SK-N-SH (cell line): ENCODE measurements at regions not wholly inside any gene's neighbourhood (a gene's known extent, or its start where the extent isn't known, plus 50 kb on each side); places are given as distances from the start of the nearest gene placed in this dataset.

Experiments used
- CTCF ChIA-PET: fragments of 300-600, 350-600 bp; formaldehyde crosslinking; extraction: SDS; loops from one replicate; lab custom pipeline; 2021; lab: Yijun Ruan, JAX
- POLR2A ChIA-PET: fragments of 350-600 bp; sonication (Branson Sonifier 250); formaldehyde crosslinking; extraction: SDS; loops from one replicate; lab custom pipeline; 2020; ENCODE audit warnings: antibody characterized with exemption, inconsistent platforms; lab: Yijun Ruan, JAX
- DNase-seq: peaks from one replicate; pipeline ENCODE4 v3.0.0; 2012
- H2AFZ ChIP-seq: fragments of 200-600 bp; sonication (generic); 2 replicates; pipeline ENCODE4 v1.8.1; 2016; ENCODE audit warnings: antibody characterized with exemption, mild to moderate bottlenecking, low read depth
- H3F3A ChIP-seq: fragments of 200-600 bp; sonication (generic); replicated peaks from 2 replicates; pipeline ENCODE3; 2016; ENCODE audit warnings: antibody characterized with exemption, mild to moderate bottlenecking; ENCODE audit not compliant: insufficient read depth
- H3K27ac ChIP-seq, 2 experiments: fragments of 200-500 bp in 1 of 2; fragments of 200-600 bp in 1 of 2; sonication (Bioruptor generic) in 1 of 2; sonication (generic), shearing (Covaris generic) in 1 of 2; 2 replicates each; pipeline versions ENCODE4 v1.5.1 to v1.6.1; 2014 to 2016; ENCODE audit warnings: low read depth in 2 of 2, inconsistent platforms in 1 of 2, low read length in 1 of 2, mild to moderate bottlenecking in 1 of 2, mixed read lengths in 1 of 2
- H3K27me3 ChIP-seq: fragments of 200-600 bp; sonication (generic), shearing (Covaris generic); 2 replicates; pipeline ENCODE4 v1.6.1; 2016; ENCODE audit warnings: mixed run types; ENCODE audit not compliant: insufficient read depth
- H3K36me3 ChIP-seq, 2 experiments: fragments of 200-500 bp in 1 of 2; fragments of 200-600 bp in 1 of 2; sonication (Bioruptor generic) in 1 of 2; sonication (generic) in 1 of 2; replicated peaks in 1 of 2; 2 replicates each; pipeline versions ENCODE3 to v1.5.1; 2014 to 2016; ENCODE audit warnings: low read length in 1 of 2, mild to moderate bottlenecking in 1 of 2; ENCODE audit not compliant: insufficient read depth in 2 of 2, control insufficient read depth in 1 of 2
- H3K4me1 ChIP-seq, 2 experiments: fragments of 200-500 bp in 1 of 2; fragments of 200-600 bp in 1 of 2; sonication (Bioruptor generic) in 1 of 2; sonication (generic), shearing (Covaris generic) in 1 of 2; 2 replicates each; pipeline versions ENCODE4 v1.5.1 to v1.6.1; 2014 to 2016; ENCODE audit warnings: low read depth in 1 of 2, low read length in 1 of 2, mixed run types in 1 of 2; ENCODE audit not compliant: insufficient read depth in 2 of 2, control insufficient read depth in 1 of 2
- H3K4me2 ChIP-seq: fragments of 200-600 bp; sonication (generic), shearing (Covaris generic); 2 replicates; pipeline ENCODE4 v1.6.1; 2017; ENCODE audit warnings: mixed run types
- H3K4me3 ChIP-seq, 2 experiments: fragments of 200-500 bp in 1 of 2; fragments of 200-600 bp in 1 of 2; sonication (Bioruptor generic) in 1 of 2; sonication (generic), shearing (Covaris generic) in 1 of 2; 2 replicates each; pipeline versions ENCODE4 v1.5.1 to v1.8.1; 2014 to 2016; ENCODE audit warnings: low read depth in 2 of 2, inconsistent platforms in 1 of 2, low read length in 1 of 2, mild to moderate bottlenecking in 1 of 2, mixed read lengths in 1 of 2, moderate library complexity in 1 of 2
- H3K79me2 ChIP-seq: fragments of 200-600 bp; sonication (generic); 2 replicates; pipeline ENCODE4 v1.8.1; 2017; ENCODE audit warnings: mild to moderate bottlenecking; ENCODE audit not compliant: insufficient read depth
- H3K9ac ChIP-seq: fragments of 200-600 bp; sonication (generic); 2 replicates; pipeline ENCODE4 v1.6.1; 2017; ENCODE audit warnings: mixed run types
- H3K9me2 ChIP-seq: fragments of 200-600 bp; sonication (generic); 2 replicates; pipeline ENCODE4 v1.6.1; 2017; ENCODE audit warnings: mixed run types
- H3K9me3 ChIP-seq: fragments of 200-600 bp; sonication (generic); 2 replicates; pipeline ENCODE4 v1.6.1; 2017; ENCODE audit warnings: mixed run types, mild to moderate bottlenecking, moderate library complexity
- H4K20me1 ChIP-seq: fragments of 200-600 bp; sonication (generic); 2 replicates; pipeline ENCODE4 v1.6.1; 2017; ENCODE audit warnings: mild to moderate bottlenecking, mixed run types; ENCODE audit not compliant: insufficient read depth
- EP300 ChIP-seq, 2 experiments: IDR thresholded peaks; 2 replicates each; pipeline versions ENCODE4 v1.4.0 to v1.6.1; 2012; ENCODE audit warnings: borderline replicate concordance in 1 of 2, low read depth in 1 of 2, low read length in 1 of 2
- EZH2phosphoT487 ChIP-seq: fragments of 200-600 bp; sonication (generic); IDR thresholded peaks from 2 replicates; pipeline ENCODE4 v1.6.1; 2017; ENCODE audit warnings: low read depth, mixed run types, mild to moderate bottlenecking, antibody characterized with exemption, moderate library complexity, borderline replicate concordance
- GABPA ChIP-seq: IDR thresholded peaks from 2 replicates; pipeline ENCODE4 v1.4.0; 2012; ENCODE audit warnings: low read depth, mild to moderate bottlenecking
- MEF2A ChIP-seq: IDR thresholded peaks from 2 replicates; pipeline ENCODE4 v1.4.0; 2012; ENCODE audit warnings: low read depth, borderline replicate concordance
- NFIC ChIP-seq: IDR thresholded peaks from 2 replicates; pipeline ENCODE4 v1.4.0; 2012; ENCODE audit warnings: borderline replicate concordance
- NRF1 ChIP-seq: IDR thresholded peaks from 2 replicates; pipeline ENCODE4 v1.6.1; 2012; ENCODE audit warnings: low read depth, mild to moderate bottlenecking, low read length
- RAD21 ChIP-seq: IDR thresholded peaks from 2 replicates; pipeline ENCODE4 v1.6.1; 2012; ENCODE audit warnings: mild to moderate bottlenecking, low read length
- RCOR1 ChIP-seq: fragments of 150-350 bp; IDR thresholded peaks from 2 replicates; pipeline ENCODE4 v1.6.1; 2017; ENCODE audit warnings: antibody characterized with exemption, low read length
- RFX5 ChIP-seq: IDR thresholded peaks from 2 replicates; pipeline ENCODE4 v1.6.1; 2012; ENCODE audit warnings: mild to moderate bottlenecking, improper control_type of control experiment, low read length
- SIN3A ChIP-seq: IDR thresholded peaks from 2 replicates; pipeline ENCODE4 v1.6.1; 2012; ENCODE audit warnings: low read depth, mild to moderate bottlenecking, low read length, moderate library complexity, borderline replicate concordance
- TCF12 ChIP-seq: IDR thresholded peaks from 2 replicates; pipeline ENCODE4 v1.4.0; 2012
- WGBS: methylation state at CpG from one replicate; pipeline ENCODE4 v1.1.6; 2017; ENCODE audit warnings: low lambda C conversion rate; 5-methylcytosine and 5-hydroxymethylcytosine counted together
- TF ChIP-seq, protein P1 (sequence below): IDR thresholded peaks from 2 replicates; pipeline ENCODE4 v1.6.1; 2012; ENCODE audit warnings: mild to moderate bottlenecking, low read depth, low read length, moderate library complexity
- TF ChIP-seq, protein P2 (sequence below): fragments of 150-350 bp; IDR thresholded peaks from 2 replicates; pipeline ENCODE4 v1.6.1; 2016; ENCODE audit warnings: mild to moderate bottlenecking, low read depth, low read length
- TF ChIP-seq, protein P3 (sequence below): IDR thresholded peaks from 2 replicates; pipeline ENCODE4 v1.4.0; 2012; ENCODE audit warnings: low read depth, borderline replicate concordance
- TF ChIP-seq, protein P4 (sequence below): IDR thresholded peaks from 2 replicates; pipeline ENCODE4; 2012

DNA sequence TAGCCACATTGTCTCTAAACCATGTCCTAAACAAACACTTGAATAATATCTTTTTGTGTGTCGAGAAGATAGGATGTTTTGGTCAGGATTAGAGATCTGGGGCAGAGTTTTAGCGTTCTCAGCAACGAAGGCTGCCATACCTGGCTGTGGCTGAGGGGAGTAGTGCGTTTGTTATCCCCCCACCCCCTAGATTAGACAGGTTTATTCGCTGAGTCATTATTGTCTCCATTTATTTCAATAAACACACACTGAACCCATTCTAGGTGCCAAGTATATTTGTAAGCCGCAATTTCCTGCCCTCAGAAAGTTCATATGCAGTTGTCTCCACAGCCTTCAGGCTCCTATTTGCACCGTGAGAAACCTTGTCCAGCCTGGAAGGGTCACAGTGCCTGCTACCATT is 1684.8 kb upstream of the TENM3 start:
- Histone ChIP-seq H3K79me2 (no peaks in the 10 kb centered on the region), H3K4me1 (peaks cover 0 to 4% of the 10 kb centered on the region in 2 experiments; a peak in 1 of 4 replicates), H3K9ac (no peak overlapping the region), H3K27me3 (no peaks in the 10 kb centered on the region), H3K9me3 (no peaks in the 10 kb centered on the region), H3K4me3 (no peak overlapping the region), H4K20me1 (no peaks in the 10 kb centered on the region), H3K36me3 (no peaks in the 10 kb centered on the region), H3F3A (no peaks in the 10 kb centered on the region), H3K9me2 (no peaks in the 10 kb centered on the region), H3K27ac (no peak overlapping the region), H3K4me2 (no peak overlapping the region), H2AFZ (no peak overlapping the region)
- POLR2A ChIA-PET, result no interaction called here
- CTCF ChIA-PET, result interaction anchor here (0.5 kb wide), 1 partner anchor 1057 kb away, joined by 3 read pairs; no protein-coding TSS in a partner anchor
- DNase-seq, result no peak
- TF ChIP-seq EP300 (IDR thresholded peaks at IDR 0.05; ENCODE audit: borderline replicate concordance in 1 of 2, low read depth in 1 of 2, low read length in 1 of 2) (no peak), EZH2phosphoT487 (no peak), RAD21 (no peak), SIN3A (no peak), RCOR1 (no peak), RFX5 (no peak), MEF2A (no peak), GABPA (no peak), NFIC (no peak), TCF12 (no peak), NRF1 (no peak)
- TF ChIP-seq, protein P1, sequence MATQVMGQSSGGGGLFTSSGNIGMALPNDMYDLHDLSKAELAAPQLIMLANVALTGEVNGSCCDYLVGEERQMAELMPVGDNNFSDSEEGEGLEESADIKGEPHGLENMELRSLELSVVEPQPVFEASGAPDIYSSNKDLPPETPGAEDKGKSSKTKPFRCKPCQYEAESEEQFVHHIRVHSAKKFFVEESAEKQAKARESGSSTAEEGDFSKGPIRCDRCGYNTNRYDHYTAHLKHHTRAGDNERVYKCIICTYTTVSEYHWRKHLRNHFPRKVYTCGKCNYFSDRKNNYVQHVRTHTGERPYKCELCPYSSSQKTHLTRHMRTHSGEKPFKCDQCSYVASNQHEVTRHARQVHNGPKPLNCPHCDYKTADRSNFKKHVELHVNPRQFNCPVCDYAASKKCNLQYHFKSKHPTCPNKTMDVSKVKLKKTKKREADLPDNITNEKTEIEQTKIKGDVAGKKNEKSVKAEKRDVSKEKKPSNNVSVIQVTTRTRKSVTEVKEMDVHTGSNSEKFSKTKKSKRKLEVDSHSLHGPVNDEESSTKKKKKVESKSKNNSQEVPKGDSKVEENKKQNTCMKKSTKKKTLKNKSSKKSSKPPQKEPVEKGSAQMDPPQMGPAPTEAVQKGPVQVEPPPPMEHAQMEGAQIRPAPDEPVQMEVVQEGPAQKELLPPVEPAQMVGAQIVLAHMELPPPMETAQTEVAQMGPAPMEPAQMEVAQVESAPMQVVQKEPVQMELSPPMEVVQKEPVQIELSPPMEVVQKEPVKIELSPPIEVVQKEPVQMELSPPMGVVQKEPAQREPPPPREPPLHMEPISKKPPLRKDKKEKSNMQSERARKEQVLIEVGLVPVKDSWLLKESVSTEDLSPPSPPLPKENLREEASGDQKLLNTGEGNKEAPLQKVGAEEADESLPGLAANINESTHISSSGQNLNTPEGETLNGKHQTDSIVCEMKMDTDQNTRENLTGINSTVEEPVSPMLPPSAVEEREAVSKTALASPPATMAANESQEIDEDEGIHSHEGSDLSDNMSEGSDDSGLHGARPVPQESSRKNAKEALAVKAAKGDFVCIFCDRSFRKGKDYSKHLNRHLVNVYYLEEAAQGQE, result no peak
- TF ChIP-seq, protein P2, sequence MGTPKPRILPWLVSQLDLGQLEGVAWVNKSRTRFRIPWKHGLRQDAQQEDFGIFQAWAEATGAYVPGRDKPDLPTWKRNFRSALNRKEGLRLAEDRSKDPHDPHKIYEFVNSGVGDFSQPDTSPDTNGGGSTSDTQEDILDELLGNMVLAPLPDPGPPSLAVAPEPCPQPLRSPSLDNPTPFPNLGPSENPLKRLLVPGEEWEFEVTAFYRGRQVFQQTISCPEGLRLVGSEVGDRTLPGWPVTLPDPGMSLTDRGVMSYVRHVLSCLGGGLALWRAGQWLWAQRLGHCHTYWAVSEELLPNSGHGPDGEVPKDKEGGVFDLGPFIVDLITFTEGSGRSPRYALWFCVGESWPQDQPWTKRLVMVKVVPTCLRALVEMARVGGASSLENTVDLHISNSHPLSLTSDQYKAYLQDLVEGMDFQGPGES, result no peak
- TF ChIP-seq, protein P3, sequence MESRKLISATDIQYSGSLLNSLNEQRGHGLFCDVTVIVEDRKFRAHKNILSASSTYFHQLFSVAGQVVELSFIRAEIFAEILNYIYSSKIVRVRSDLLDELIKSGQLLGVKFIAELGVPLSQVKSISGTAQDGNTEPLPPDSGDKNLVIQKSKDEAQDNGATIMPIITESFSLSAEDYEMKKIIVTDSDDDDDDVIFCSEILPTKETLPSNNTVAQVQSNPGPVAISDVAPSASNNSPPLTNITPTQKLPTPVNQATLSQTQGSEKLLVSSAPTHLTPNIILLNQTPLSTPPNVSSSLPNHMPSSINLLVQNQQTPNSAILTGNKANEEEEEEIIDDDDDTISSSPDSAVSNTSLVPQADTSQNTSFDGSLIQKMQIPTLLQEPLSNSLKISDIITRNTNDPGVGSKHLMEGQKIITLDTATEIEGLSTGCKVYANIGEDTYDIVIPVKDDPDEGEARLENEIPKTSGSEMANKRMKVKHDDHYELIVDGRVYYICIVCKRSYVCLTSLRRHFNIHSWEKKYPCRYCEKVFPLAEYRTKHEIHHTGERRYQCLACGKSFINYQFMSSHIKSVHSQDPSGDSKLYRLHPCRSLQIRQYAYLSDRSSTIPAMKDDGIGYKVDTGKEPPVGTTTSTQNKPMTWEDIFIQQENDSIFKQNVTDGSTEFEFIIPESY, result no peak
- TF ChIP-seq, protein P4, sequence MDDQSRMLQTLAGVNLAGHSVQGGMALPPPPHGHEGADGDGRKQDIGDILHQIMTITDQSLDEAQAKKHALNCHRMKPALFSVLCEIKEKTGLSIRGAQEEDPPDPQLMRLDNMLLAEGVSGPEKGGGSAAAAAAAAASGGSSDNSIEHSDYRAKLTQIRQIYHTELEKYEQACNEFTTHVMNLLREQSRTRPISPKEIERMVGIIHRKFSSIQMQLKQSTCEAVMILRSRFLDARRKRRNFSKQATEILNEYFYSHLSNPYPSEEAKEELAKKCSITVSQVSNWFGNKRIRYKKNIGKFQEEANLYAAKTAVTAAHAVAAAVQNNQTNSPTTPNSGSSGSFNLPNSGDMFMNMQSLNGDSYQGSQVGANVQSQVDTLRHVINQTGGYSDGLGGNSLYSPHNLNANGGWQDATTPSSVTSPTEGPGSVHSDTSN, result no peak
- 0% methylated on average over 7 of the region's 7 CpGs for WGBS
